Ovary (tissue), 7 donors: ENCODE measurements at regions not wholly inside any gene's neighbourhood (a gene's known extent, or its start where the extent isn't known, plus 50 kb on each side); places are given as distances from the start of the nearest gene placed in this dataset.

Source experiments
- DNase-seq, 5 donors: peaks; one replicate each; pipeline ENCODE4 v3.0.0-alpha.2; 2019 to 2020
- H3K27ac ChIP-seq, 2 donors: fragments of 200-600 bp; one replicate each; pipeline versions ENCODE4 v1.5.1 to v1.8.0; 2019 to 2022
- H3K27me3 ChIP-seq: fragments of 200-600 bp; one replicate; pipeline ENCODE4 v1.8.0; 2022
- H3K36me3 ChIP-seq: fragments of 200-600 bp; sonication (generic); one replicate; pipeline ENCODE4 v1.5.1; 2019
- H3K4me1 ChIP-seq: one replicate; pipeline ENCODE4 v1.8.1; 2013; ENCODE audit warnings: mild to moderate bottlenecking, moderate library complexity; ENCODE audit not compliant: insufficient read depth
- H3K4me3 ChIP-seq: fragments of 200-600 bp; sonication (generic); one replicate; pipeline ENCODE4 v1.5.1; 2017
- H3K9me3 ChIP-seq, 2 donors: fragments of 200-600 bp in 1 of 2; sonication (generic) in 1 of 2; one replicate each; pipeline versions ENCODE4 v1.5.1 to v1.8.1; 2013 to 2019; ENCODE audit warnings: mild to moderate bottlenecking in 1 of 2, moderate library complexity in 1 of 2
- CTCF ChIP-seq, 3 donors: fragments of 450-650 bp in 2 of 3; fragments of 200-600 bp in 1 of 3; IDR thresholded peaks; one replicate each; pipeline versions ENCODE4 v1.5.1 to v1.8.0; 2016 to 2022; ENCODE audit warnings: antibody characterized with exemption in 3 of 3, mild to moderate bottlenecking in 1 of 3
- EP300 ChIP-seq: sonication (generic); formaldehyde crosslinking; IDR thresholded peaks from one replicate; pipeline ENCODE4 v1.6.1; 2017; ENCODE audit warnings: antibody characterized with exemption
- POLR2A ChIP-seq: fragments of 450-650 bp; IDR thresholded peaks from one replicate; pipeline ENCODE4 v1.6.1; 2017; ENCODE audit warnings: antibody characterized with exemption, mild to moderate bottlenecking, moderate library complexity
- WGBS, 3 donors: extraction: QIAGEN DNeasy Blood & Tissue Kit in 1 of 3; methylation state at CpG; one replicate each; pipeline versions ENCODE4 v1.1.5 to v1.1.7; 2013 to 2017; 5-methylcytosine and 5-hydroxymethylcytosine counted together
- intact Hi-C, 4 donors: fragments of 100-400 bp; cut with DNase I; formaldehyde crosslinking; loops; one replicate each; pipeline versions ENCODE4 v1.11.0 to v1.15.1; 2022 to 2023
- donor health status: DM: no; HTN: no; CAD: no; lungs with moderate emphysema.
- donor health status: DM: no; HTN: no; CAD: no.
- donor health status: Bipolar disorder and iron deficiency.
- donor health status: DM: no; HTN: no; CAD: no.
- donor health status: DM: yes; HTN: yes; CAD: no.

- Histone ChIP-seq H3K9me3 (no peaks in the 10 kb centered on the region), H3K4me1 (no peaks in the 10 kb centered on the region), H3K27ac (no peak overlapping the region), H3K36me3 (no peaks in the 10 kb centered on the region), H3K4me3 (no peak overlapping the region), H3K27me3 (no peaks in the 10 kb centered on the region)
- intact Hi-C loops: no loop called here
- DNase-seq: no peak
- WGBS, 3 donors: 81 to 95% (median 87%) methylated on average over 1 of the region's 1 CpG
- TF ChIP-seq POLR2A: no peak
- no peak for TF ChIP-seq CTCF (IDR thresholded peaks at IDR 0.05)
- TF ChIP-seq EP300: no peak
These were observed 826.4 kb downstream of the DCDC2C start for GRCh38 chr2:4529738-4530137.

- intact Hi-C loops: no loop called here
- WGBS, 3 donors: 68 to 80% (median 76%) methylated on average over 9 of the region's 9 CpGs
- no peaks in the 10 kb centered on the region for H3K27me3 ChIP-seq
- no peaks in the 10 kb centered on the region for H3K36me3 ChIP-seq
- TF ChIP-seq CTCF (IDR thresholded peaks at IDR 0.05) (no peak), POLR2A (no peak), EP300 (no peak)
- no peaks in the 10 kb centered on the region for H3K9me3 ChIP-seq
- no peak for DNase-seq
- H3K27ac ChIP-seq: no peak overlapping the region
- H3K4me3 ChIP-seq: no peak overlapping the region
- no peaks in the 10 kb centered on the region for H3K4me1 ChIP-seq
These were observed 826.9 kb downstream of the DCDC2C start for GRCh38 chr2:4530231-4530630.

- Histone ChIP-seq H3K9me3 (no peaks in the 10 kb centered on the region), H3K4me3 (no peak overlapping the region), H3K27ac (no peak overlapping the region), H3K36me3 (no peaks in the 10 kb centered on the region), H3K4me1 (no peaks in the 10 kb centered on the region), H3K27me3 (no peaks in the 10 kb centered on the region)
- TF ChIP-seq POLR2A: no peak
- no peak for TF ChIP-seq EP300
- 75 to 91% (median 79%) methylated on average over 2 of the region's 2 CpGs for WGBS, 3 donors
- no peak for DNase-seq
- intact Hi-C loops: no loop called here
These were observed 830.4 kb downstream of the DCDC2C start for GRCh38 chr2:4533806-4534205.

GRCh38 chr2:4539121-4539520 lies 835.7 kb downstream of the DCDC2C start:
- no peak for DNase-seq
- Histone ChIP-seq H3K4me1 (no peaks in the 10 kb centered on the region), H3K27ac (no peak overlapping the region), H3K27me3 (no peaks in the 10 kb centered on the region), H3K9me3 (no peaks in the 10 kb centered on the region), H3K36me3 (no peaks in the 10 kb centered on the region), H3K4me3 (no peak overlapping the region)
- TF ChIP-seq CTCF (IDR thresholded peaks at IDR 0.05): no peak
- TF ChIP-seq POLR2A: no peak
- TF ChIP-seq EP300: no peak
- intact Hi-C loops: no loop called here
- 84 to 88% (median 84%) methylated on average over 9 of the region's 9 CpGs for WGBS, 3 donors

- no peaks in the 10 kb centered on the region for H3K36me3 ChIP-seq
- no peak overlapping the region for H3K4me3 ChIP-seq
- H3K27me3 ChIP-seq: no peaks in the 10 kb centered on the region
- intact Hi-C loops: no loop called here
- DNase-seq: no peak
- H3K27ac ChIP-seq: no peak overlapping the region
- TF ChIP-seq POLR2A (no peak), EP300 (no peak), CTCF (IDR thresholded peaks at IDR 0.05) (no peak)
- peaks cover 2% of the 10 kb centered on the region for H3K4me1 ChIP-seq
- WGBS, 3 donors: 80 to 83% (median 82%) methylated on average over 8 of the region's 8 CpGs
- no peaks in the 10 kb centered on the region for H3K9me3 ChIP-seq
These were observed 846.4 kb downstream of the DCDC2C start for GRCh38 chr2:4549666-4550210.
